CD14-positive monocyte (primary cell): ENCODE measurements at regions not wholly inside any gene's neighbourhood (a gene's known extent, or its start where the extent isn't known, plus 50 kb on each side); places are given as distances from the start of the nearest gene placed in this dataset.

Source experiments
- DNase-seq, 3 donors: peaks; one replicate each; pipeline ENCODE4 v3.0.0-alpha.2; 2011 to 2022
- H2AFZ ChIP-seq: 2 replicates; pipeline ENCODE4 v1.6.0; 2012; ENCODE audit warnings: mild to moderate bottlenecking, low read depth, low read length, inconsistent platforms; ENCODE audit not compliant: insufficient read depth, poor library complexity, severe bottlenecking
- H3K27ac ChIP-seq, 2 donors: 1 replicate in 1 of 2; 2 replicates in 1 of 2; pipeline ENCODE4 v1.5.1; 2012 to 2013; ENCODE audit warnings: low read length in 2 of 2, control low read depth in 1 of 2, inconsistent platforms in 1 of 2, low read depth in 1 of 2, mild to moderate bottlenecking in 1 of 2
- H3K27me3 ChIP-seq, 2 donors: one replicate each; pipeline versions ENCODE4 v1.6.0 to v1.6.1; 2011 to 2013; ENCODE audit warnings: low read length in 2 of 2; ENCODE audit not compliant: control insufficient read depth in 2 of 2, insufficient read depth in 2 of 2
- H3K36me3 ChIP-seq, 2 donors: replicated peaks in 1 of 2; 1 replicate in 1 of 2; 2 replicates in 1 of 2; pipeline versions ENCODE4 v1.5.1 to v1.6.1; 2012 to 2013; ENCODE audit warnings: low read length in 2 of 2, control low read depth in 1 of 2, inconsistent platforms in 1 of 2, mild to moderate bottlenecking in 1 of 2; ENCODE audit not compliant: insufficient read depth in 2 of 2, control insufficient read depth in 1 of 2
- H3K4me1 ChIP-seq, 2 donors: 1 replicate in 1 of 2; 2 replicates in 1 of 2; pipeline versions ENCODE4 v1.5.1 to v1.6.1; 2012 to 2013; ENCODE audit warnings: low read length in 2 of 2, control low read depth in 1 of 2, inconsistent platforms in 1 of 2, mild to moderate bottlenecking in 1 of 2, moderate library complexity in 1 of 2; ENCODE audit not compliant: insufficient read depth in 2 of 2, control insufficient read depth in 1 of 2
- H3K4me2 ChIP-seq: replicated peaks from 2 replicates; pipeline ENCODE3; 2012; ENCODE audit warnings: low read length, moderate library complexity, mild to moderate bottlenecking; ENCODE audit not compliant: poor library complexity, severe bottlenecking; ENCODE audit errors: extremely low read depth
- H3K4me3 ChIP-seq, 3 experiments: fragments of 200-600 bp in 1 of 3; sonication (generic) in 1 of 3; replicated peaks in 1 of 3; 1 replicate in 2 of 3; 2 replicates in 1 of 3; pipeline ENCODE4 v1.5.1; 2011 to 2013; ENCODE audit warnings: low read length in 3 of 3, mild to moderate bottlenecking in 3 of 3, control low read depth in 2 of 3, low read depth in 2 of 3, inconsistent platforms in 1 of 3, moderate library complexity in 1 of 3
- H3K79me2 ChIP-seq: 2 replicates; pipeline ENCODE4 v1.6.0; 2012; ENCODE audit warnings: mild to moderate bottlenecking, control low read depth, inconsistent platforms, low read length, moderate library complexity; ENCODE audit not compliant: insufficient read depth
- H3K9ac ChIP-seq: 2 replicates; pipeline ENCODE4 v1.6.0; 2017; ENCODE audit warnings: low read length, mild to moderate bottlenecking; ENCODE audit not compliant: insufficient read depth, poor library complexity, severe bottlenecking
- H3K9me3 ChIP-seq, 2 donors: replicated peaks in 1 of 2; 1 replicate in 1 of 2; 2 replicates in 1 of 2; pipeline versions ENCODE4 v1.5.1 to v1.6.1; 2012 to 2013; ENCODE audit warnings: low read length in 2 of 2, control low read depth in 1 of 2; ENCODE audit not compliant: control insufficient read depth in 1 of 2, insufficient read depth in 1 of 2
- H4K20me1 ChIP-seq: 2 replicates; pipeline ENCODE4 v1.6.0; 2012; ENCODE audit warnings: mild to moderate bottlenecking, low read length, control low read depth, moderate library complexity; ENCODE audit not compliant: insufficient read depth
- H3K27ac Mint-ChIP-seq, 7 donors: one replicate each; pipeline ENCODE4 v1.8.0; 2020; ENCODE audit warnings: mild to moderate bottlenecking in 7 of 7, mixed read lengths in 7 of 7, moderate library complexity in 6 of 7, inconsistent platforms in 2 of 7
- H3K27me3 Mint-ChIP-seq, 3 donors: one replicate each; pipeline ENCODE4 v1.8.0; 2021 to 2022; ENCODE audit warnings: low read depth in 3 of 3, mild to moderate bottlenecking in 3 of 3, mixed read lengths in 3 of 3, moderate library complexity in 3 of 3, inconsistent platforms in 1 of 3
- H3K36me3 Mint-ChIP-seq, 2 donors: one replicate each; pipeline ENCODE4 v1.8.0; 2020; ENCODE audit warnings: mixed read lengths in 2 of 2, inconsistent platforms in 1 of 2, mild to moderate bottlenecking in 1 of 2
- H3K4me1 Mint-ChIP-seq: one replicate; pipeline ENCODE4 v1.8.0; 2020; ENCODE audit warnings: mild to moderate bottlenecking, mixed read lengths
- H3K4me3 Mint-ChIP-seq, 2 donors: one replicate each; pipeline ENCODE4 v1.8.0; 2020; ENCODE audit warnings: mild to moderate bottlenecking in 2 of 2, mixed read lengths in 2 of 2, moderate library complexity in 1 of 2
- H3K9me3 Mint-ChIP-seq, 7 donors: one replicate each; pipeline ENCODE4 v1.8.0; 2020 to 2022; ENCODE audit warnings: mixed read lengths in 7 of 7, mild to moderate bottlenecking in 6 of 7, moderate library complexity in 6 of 7, inconsistent platforms in 2 of 7
- WGBS: methylation state at CpG from one replicate; pipeline ENCODE4 v1.1.5; 2013; ENCODE audit warnings: missing lambda C conversion rate; ENCODE audit not compliant: insufficient coverage; 5-methylcytosine and 5-hydroxymethylcytosine counted together
- intact Hi-C, 2 donors: fragments of 100-400 bp; cut with micrococcal nuclease; formaldehyde crosslinking; loops; one replicate each; pipeline versions ENCODE4 v1.15.0 to v1.15.1; 2023
- TF ChIP-seq, protein P1 (sequence below): fragments of 200-600 bp; IDR thresholded peaks from one replicate; pipeline ENCODE4 v1.8.0; 2022; ENCODE audit warnings: antibody characterized with exemption, mild to moderate bottlenecking

GRCh38 chrX:40283981-40284380 lies 186.2 kb upstream of the BCOR start:
- Histone ChIP-seq H3K36me3 (no peaks in the 10 kb centered on the region), H3K27me3 (no peaks in the 10 kb centered on the region), H3K9ac (no peak overlapping the region), H4K20me1 (no peaks in the 10 kb centered on the region), H3K4me2 (no peak overlapping the region), H3K27ac (no peak overlapping the region), H3K4me1 (peaks cover 9 to 12% of the 10 kb centered on the region in 2 donors), H3K79me2 (no peaks in the 10 kb centered on the region), H2AFZ (no peak overlapping the region), H3K4me3 (no peak overlapping the region), H3K9me3 (peaks cover 0 to 11% of the 10 kb centered on the region in 2 donors)
- WGBS, result no CpG with 5 or more reads among the region's 2 CpGs
- TF ChIP-seq, protein P1, sequence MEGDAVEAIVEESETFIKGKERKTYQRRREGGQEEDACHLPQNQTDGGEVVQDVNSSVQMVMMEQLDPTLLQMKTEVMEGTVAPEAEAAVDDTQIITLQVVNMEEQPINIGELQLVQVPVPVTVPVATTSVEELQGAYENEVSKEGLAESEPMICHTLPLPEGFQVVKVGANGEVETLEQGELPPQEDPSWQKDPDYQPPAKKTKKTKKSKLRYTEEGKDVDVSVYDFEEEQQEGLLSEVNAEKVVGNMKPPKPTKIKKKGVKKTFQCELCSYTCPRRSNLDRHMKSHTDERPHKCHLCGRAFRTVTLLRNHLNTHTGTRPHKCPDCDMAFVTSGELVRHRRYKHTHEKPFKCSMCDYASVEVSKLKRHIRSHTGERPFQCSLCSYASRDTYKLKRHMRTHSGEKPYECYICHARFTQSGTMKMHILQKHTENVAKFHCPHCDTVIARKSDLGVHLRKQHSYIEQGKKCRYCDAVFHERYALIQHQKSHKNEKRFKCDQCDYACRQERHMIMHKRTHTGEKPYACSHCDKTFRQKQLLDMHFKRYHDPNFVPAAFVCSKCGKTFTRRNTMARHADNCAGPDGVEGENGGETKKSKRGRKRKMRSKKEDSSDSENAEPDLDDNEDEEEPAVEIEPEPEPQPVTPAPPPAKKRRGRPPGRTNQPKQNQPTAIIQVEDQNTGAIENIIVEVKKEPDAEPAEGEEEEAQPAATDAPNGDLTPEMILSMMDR, result no peak
- H3K4me3 Mint-ChIP-seq, result no peak overlapping the region
- DNase-seq, result no peak
- H3K36me3 Mint-ChIP-seq, result peaks cover 3 to 4% of the 10 kb centered on the region in 2 donors
- peaks cover 1 to 7% (median 3%) of the 10 kb centered on the region in 3 donors for H3K27me3 Mint-ChIP-seq
- H3K27ac Mint-ChIP-seq, result no peak overlapping the region
- peaks cover 2 to 26% (median 8%) of the 10 kb centered on the region in 7 donors for H3K9me3 Mint-ChIP-seq
- intact Hi-C loops, result no loop called here
- H3K4me1 Mint-ChIP-seq, result peaks cover 12% of the 10 kb centered on the region

DNA sequence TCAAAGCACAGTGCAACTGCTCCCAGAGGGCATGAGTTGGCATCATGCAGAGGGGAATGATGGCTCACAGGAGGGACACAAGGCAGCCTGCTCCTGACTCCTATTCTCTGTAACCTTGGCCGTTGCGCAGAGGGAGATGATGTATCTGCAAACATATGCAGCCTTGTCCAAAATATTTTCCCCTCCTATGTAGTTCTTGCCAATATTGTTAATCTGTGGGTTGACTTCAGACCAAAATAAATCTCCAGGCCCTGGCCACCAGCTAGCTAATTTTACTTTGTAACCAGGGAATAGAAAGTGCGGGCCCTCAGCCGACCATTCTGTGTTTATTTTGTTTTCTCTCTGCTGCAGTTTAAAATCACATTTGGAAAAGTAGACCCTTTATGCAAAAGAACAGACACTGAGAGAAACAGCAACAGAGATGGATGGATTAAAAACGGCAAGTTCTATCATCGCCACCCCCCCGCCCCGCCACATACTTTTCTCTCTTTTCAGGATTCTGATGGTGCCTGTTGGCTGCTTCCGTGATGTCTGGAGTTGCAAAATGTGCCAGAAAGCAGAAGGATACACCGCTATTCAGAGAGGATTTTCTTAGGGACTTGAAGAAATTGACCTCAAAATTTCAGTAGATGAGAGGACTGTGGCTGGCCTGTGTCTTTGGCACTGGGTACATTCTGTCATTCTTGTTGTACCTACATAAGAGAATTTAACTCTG lies 185.3 kb upstream of the BCOR start:
- Histone ChIP-seq H3K79me2 (no peaks in the 10 kb centered on the region), H3K4me1 (peaks cover 9 to 12% of the 10 kb centered on the region in 2 donors), H3K4me2 (no peak overlapping the region), H3K9ac (no peak overlapping the region), H3K4me3 (no peak overlapping the region), H3K27me3 (no peaks in the 10 kb centered on the region), H3K36me3 (no peaks in the 10 kb centered on the region), H4K20me1 (no peaks in the 10 kb centered on the region), H3K27ac (no peak overlapping the region), H3K9me3 (peaks cover 0 to 11% of the 10 kb centered on the region in 2 donors), H2AFZ (no peak overlapping the region)
- Mint-ChIP-seq H3K9me3 (peaks cover 0 to 23% (median 8%) of the 10 kb centered on the region in 7 donors), H3K4me1 (peaks cover 12% of the 10 kb centered on the region), H3K4me3 (no peak overlapping the region), H3K27ac (no peak overlapping the region), H3K27me3 (peaks cover 1 to 7% (median 3%) of the 10 kb centered on the region in 3 donors), H3K36me3 (peaks cover 3 to 4% of the 10 kb centered on the region in 2 donors)
- WGBS, result no CpG with 5 or more reads among the region's 10 CpGs
- TF ChIP-seq, protein P1, result no peak
- no peak for DNase-seq
- intact Hi-C loops, result no loop called here
